Subcutaneous abdominal adipose tissue (tissue), 5 donors: ENCODE measurements at regions not wholly inside any gene's neighbourhood (a gene's known extent, or its start where the extent isn't known, plus 50 kb on each side); places are given as distances from the start of the nearest gene placed in this dataset.
"Not testable (repeated sequence)": the region's sequence is repeated elsewhere in the genome, so short reads cannot be mapped to it uniquely, and the experiment has no call there.

Experiments used
- H3K27ac ChIP-seq: one replicate; pipeline ENCODE4 v1.7.0; 2013; ENCODE audit warnings: low read depth, mild to moderate bottlenecking, inconsistent platforms, low read length, moderate library complexity
- H3K27me3 ChIP-seq, 5 donors: one replicate each; pipeline ENCODE4 v1.7.0; 2013; ENCODE audit warnings: low read length in 5 of 5, inconsistent platforms in 1 of 5; ENCODE audit not compliant: control insufficient read depth in 5 of 5, insufficient read depth in 4 of 5
- H3K36me3 ChIP-seq, 5 donors: one replicate each; pipeline ENCODE4 v1.7.0; 2013; ENCODE audit warnings: low read length in 5 of 5; ENCODE audit not compliant: control insufficient read depth in 5 of 5, insufficient read depth in 5 of 5
- H3K4me1 ChIP-seq, 5 donors: one replicate each; pipeline ENCODE4 v1.7.0; 2013; ENCODE audit warnings: low read length in 5 of 5, mild to moderate bottlenecking in 3 of 5, moderate library complexity in 1 of 5; ENCODE audit not compliant: control insufficient read depth in 5 of 5, insufficient read depth in 5 of 5
- H3K4me3 ChIP-seq, 5 donors: one replicate each; pipeline ENCODE4 v1.7.0; 2013; ENCODE audit warnings: low read length in 5 of 5, low read depth in 1 of 5
- H3K9ac ChIP-seq, 5 donors: one replicate each; pipeline ENCODE4 v1.7.0; 2013; ENCODE audit warnings: low read length in 5 of 5, mild to moderate bottlenecking in 4 of 5, moderate library complexity in 3 of 5
- H3K9me3 ChIP-seq, 5 donors: one replicate each; pipeline ENCODE4 v1.7.0; 2013; ENCODE audit warnings: low read length in 5 of 5; ENCODE audit not compliant: control insufficient read depth in 5 of 5
- donor health status: healthy.
- donor health status: healthy.
- donor health status: healthy.
- donor health status: healthy.
- donor health status: healthy.

- H3K27me3 ChIP-seq: peaks cover 0 to 14% (median 7%) of the 10 kb centered on the region in 5 donors
- H3K9me3 ChIP-seq: peaks cover 14 to 30% (median 27%) of the 10 kb centered on the region in 5 donors
- no peak overlapping the region for H3K27ac ChIP-seq
- no peak overlapping the region for H3K9ac ChIP-seq
- no peaks in the 10 kb centered on the region for H3K4me1 ChIP-seq
- no peaks in the 10 kb centered on the region for H3K36me3 ChIP-seq
- H3K4me3 ChIP-seq: no peak overlapping the region
These were observed 170.6 kb downstream of the TEX29 start for GRCh38 chr13:111491021-111491420.

- no peaks in the 10 kb centered on the region for H3K4me1 ChIP-seq
- no peak overlapping the region for H3K4me3 ChIP-seq
- H3K36me3 ChIP-seq: no peaks in the 10 kb centered on the region
- peaks cover 12 to 24% (median 21%) of the 10 kb centered on the region in 5 donors for H3K9me3 ChIP-seq
- no peak overlapping the region for H3K27ac ChIP-seq
- peaks cover 0 to 14% (median 7%) of the 10 kb centered on the region in 5 donors for H3K27me3 ChIP-seq
- no peak overlapping the region for H3K9ac ChIP-seq
These were observed 171.2 kb downstream of the TEX29 start for GRCh38 chr13:111491659-111492058.

DNA sequence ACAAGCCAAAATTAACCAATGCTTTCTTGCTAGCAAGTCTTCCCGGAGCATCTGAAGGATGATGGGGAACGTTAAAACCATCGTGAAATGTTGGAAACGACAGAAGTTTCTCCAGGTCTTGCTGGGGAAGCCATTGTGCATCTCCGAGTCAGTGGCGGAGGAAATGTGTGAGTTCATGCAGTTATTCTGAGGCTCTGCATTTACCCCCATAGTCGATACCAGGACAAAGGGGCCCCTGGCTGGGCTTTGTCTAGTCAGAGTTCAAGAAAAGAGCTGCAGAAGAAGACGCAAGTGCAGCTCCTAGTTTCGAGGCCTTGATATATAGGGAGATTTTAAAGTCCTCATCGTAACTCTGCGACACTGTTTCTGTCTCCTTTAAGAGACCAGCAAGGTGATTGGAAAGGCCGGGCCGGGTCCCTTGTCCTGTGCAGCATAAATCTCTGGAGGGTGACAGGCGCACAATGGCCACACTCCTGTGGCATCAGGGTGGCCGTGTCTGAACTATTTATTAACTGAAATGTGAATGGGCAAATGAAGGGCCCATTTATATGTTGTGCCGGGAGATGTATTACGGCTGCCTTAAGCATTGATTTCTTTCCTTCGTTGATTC is 172.0 kb downstream of the TEX29 start:
- H3K4me1 ChIP-seq: no peaks in the 10 kb centered on the region
- H3K27ac ChIP-seq: no peak overlapping the region
- peaks cover 8 to 17% (median 13%) of the 10 kb centered on the region in 5 donors for H3K9me3 ChIP-seq
- H3K36me3 ChIP-seq: no peaks in the 10 kb centered on the region
- H3K9ac ChIP-seq: no peak overlapping the region
- H3K4me3 ChIP-seq: no peak overlapping the region
- peaks cover 0 to 14% (median 7%) of the 10 kb centered on the region in 5 donors for H3K27me3 ChIP-seq

DNA sequence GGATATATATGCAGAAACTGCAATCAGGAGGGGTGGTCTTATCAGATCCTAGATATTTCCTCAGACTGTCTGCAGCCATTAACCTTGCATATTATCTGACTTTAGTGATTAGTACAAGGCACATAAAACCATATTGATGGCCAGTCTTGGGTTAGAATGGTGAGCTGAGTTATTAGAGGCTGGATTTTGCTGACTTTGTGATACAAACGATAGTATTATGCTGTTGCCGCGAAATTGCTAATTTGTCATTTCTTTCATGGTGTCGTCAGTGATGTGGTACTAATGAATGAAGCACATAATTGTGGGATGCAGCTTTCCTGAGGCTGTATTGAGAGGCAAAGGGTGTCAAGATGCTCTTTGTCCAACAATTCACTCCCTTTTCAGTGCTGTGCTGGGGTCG is 172.5 kb downstream of the TEX29 start:
- H3K9ac ChIP-seq: no peak overlapping the region
- peaks cover 4 to 13% (median 8%) of the 10 kb centered on the region in 5 donors for H3K9me3 ChIP-seq
- no peak overlapping the region for H3K27ac ChIP-seq
- H3K36me3 ChIP-seq: no peaks in the 10 kb centered on the region
- no peaks in the 10 kb centered on the region for H3K4me1 ChIP-seq
- peaks cover 0 to 14% (median 7%) of the 10 kb centered on the region in 5 donors for H3K27me3 ChIP-seq
- H3K4me3 ChIP-seq: no peak overlapping the region

- Histone ChIP-seq H3K4me3 (no peak overlapping the region), H3K27ac (no peak overlapping the region), H3K9ac (no peak overlapping the region), H3K36me3 (no peaks in the 10 kb centered on the region), H3K9me3 (peaks cover 2 to 9% (median 3%) of the 10 kb centered on the region in 5 donors), H3K4me1 (no peaks in the 10 kb centered on the region), H3K27me3 (peaks cover 0 to 12% (median 7%) of the 10 kb centered on the region in 5 donors)
These were observed 173.0 kb downstream of the TEX29 start for GRCh38 chr13:111493468-111493867.

DNA sequence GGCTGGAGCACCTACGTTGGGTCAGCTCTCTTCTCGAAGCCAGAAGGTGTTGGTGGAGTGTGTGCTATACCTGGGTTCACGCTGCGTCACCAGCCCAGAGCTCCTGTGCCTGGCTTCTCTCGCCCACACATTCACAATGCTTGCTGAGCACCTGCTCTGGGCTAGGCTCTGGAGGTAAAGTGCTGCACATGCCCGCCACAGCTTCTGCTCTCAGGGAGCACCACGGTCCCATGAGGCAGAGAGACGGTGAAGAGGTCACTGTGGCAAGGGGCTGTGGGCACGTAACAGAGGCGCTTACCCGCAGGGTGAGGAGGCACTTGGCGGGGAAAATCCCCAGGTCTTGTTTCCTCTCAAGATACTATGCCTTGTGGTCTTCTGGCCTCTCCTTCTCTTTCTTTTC is 174.2 kb downstream of the TEX29 start:
- H3K9ac ChIP-seq: no peak overlapping the region
- no peaks in the 10 kb centered on the region for H3K36me3 ChIP-seq
- peaks cover 0 to 6% (median 3%) of the 10 kb centered on the region in 5 donors for H3K9me3 ChIP-seq
- H3K4me1 ChIP-seq: no peaks in the 10 kb centered on the region
- no peak overlapping the region for H3K4me3 ChIP-seq
- H3K27ac ChIP-seq: no peak overlapping the region
- peaks cover 0 to 4% (median 0%) of the 10 kb centered on the region in 5 donors for H3K27me3 ChIP-seq

GRCh38 chr13:111501596-111502535 is 181.4 kb downstream of the TEX29 start:
- not testable (repeated sequence) for H3K4me3 ChIP-seq, H3K9me3 ChIP-seq, H3K4me1 ChIP-seq, H3K27ac ChIP-seq, H3K36me3 ChIP-seq, H3K9ac ChIP-seq
- peaks cover 3 to 21% (median 8%) of the 10 kb centered on the region in 5 donors for H3K27me3 ChIP-seq

DNA sequence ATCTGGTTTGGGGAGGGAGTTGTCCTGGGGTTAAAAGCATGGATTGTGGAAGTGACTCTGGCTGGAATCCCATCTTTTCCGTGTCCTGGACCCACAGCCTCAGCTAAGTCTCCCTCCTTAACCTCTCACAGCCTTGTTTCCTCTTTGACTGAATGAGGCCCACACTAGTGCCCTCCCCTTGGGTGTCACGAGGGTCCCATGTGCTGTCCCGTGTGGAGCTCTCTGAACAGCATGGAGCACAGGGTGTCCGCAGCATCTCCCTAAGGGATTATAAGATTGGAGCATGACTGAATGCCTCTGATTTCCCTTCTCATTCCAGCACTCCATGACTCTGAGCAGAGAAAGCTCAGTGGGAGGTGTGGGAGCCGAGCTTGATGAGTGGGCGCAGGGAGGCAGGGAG is 182.5 kb downstream of the TEX29 start:
- no peaks in the 10 kb centered on the region for H3K9me3 ChIP-seq
- no peak overlapping the region for H3K9ac ChIP-seq
- no peak overlapping the region for H3K27ac ChIP-seq
- peaks cover 3 to 22% (median 8%) of the 10 kb centered on the region in 5 donors for H3K27me3 ChIP-seq
- no peak overlapping the region for H3K4me3 ChIP-seq
- H3K4me1 ChIP-seq: no peaks in the 10 kb centered on the region
- no peaks in the 10 kb centered on the region for H3K36me3 ChIP-seq

- H3K9ac ChIP-seq: no peak overlapping the region
These were observed 182.9 kb downstream of the TEX29 start for GRCh38 chr13:111503376-111503775.

More at GRCh38 chr13:111503376-111503775, 182.9 kb downstream of the TEX29 start:
- Histone ChIP-seq H3K27ac (no peak overlapping the region), H3K4me1 (no peaks in the 10 kb centered on the region), H3K9me3 (no peaks in the 10 kb centered on the region), H3K36me3 (no peaks in the 10 kb centered on the region), H3K27me3 (peaks cover 3 to 22% (median 8%) of the 10 kb centered on the region in 5 donors), H3K4me3 (no peak overlapping the region)
